ENCODE measurements at regions not wholly inside any gene's neighbourhood (a gene's known extent, or its start where the extent isn't known, plus 50 kb on each side); places are given as distances from the start of the nearest gene placed in this dataset.

DNA sequence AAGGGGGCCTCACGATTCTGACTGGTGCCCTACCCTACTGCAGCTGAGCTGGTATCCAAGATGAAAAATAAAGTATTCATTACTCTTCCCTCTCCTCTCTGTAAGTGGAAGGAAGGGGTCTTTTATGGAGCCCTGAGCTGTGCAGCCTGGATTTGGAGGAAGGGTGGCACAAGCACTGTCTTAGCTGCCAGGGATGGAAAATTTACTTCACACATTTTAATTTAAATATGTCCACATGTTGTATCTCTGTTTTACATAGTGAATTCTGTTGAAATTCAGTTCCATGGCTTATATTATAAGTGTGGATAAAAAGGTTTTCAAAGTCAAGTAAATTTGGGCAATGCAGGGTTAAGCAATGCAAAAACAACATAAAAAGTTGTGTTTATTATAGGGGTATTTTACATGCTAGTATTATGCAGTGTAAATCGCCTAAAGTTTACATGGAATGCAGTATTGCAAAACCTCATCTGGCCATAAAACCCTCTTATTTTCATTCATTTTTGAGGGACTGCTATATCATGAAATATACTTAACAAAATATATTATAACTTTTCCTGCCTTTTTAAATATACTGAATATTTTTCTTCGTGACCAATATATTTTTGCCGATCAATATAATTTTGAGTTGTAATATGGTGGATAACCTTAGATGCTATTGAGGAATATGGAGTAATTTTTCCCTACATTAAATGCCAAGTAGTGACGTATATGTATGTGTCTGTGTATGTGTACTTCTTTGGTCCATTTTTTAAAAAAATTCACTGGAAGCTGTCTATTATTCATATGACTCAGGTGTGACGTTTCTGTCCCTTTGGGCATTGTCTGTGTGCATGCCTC lies 333.9 kb upstream of the CYRIA start:
- Histone ChIP-seq H3K36me3 (no peaks in the 10 kb centered on the region), H3K4me3 (no peak overlapping the region), H3K27ac (no peak overlapping the region), H3K9me3 (peaks cover 0 to 5% (median 2%) of the 10 kb centered on the region in 4 donors), H3K4me1 (no peaks in the 10 kb centered on the region), H3K27me3 (no peaks in the 10 kb centered on the region)
- intact Hi-C loops (cut with DNase I) = no loop called here
- no peak for DNase-seq
- TF ChIP-seq EP300 (IDR thresholded peaks at IDR 0.05) (no peak), POLR2A (IDR thresholded peaks at IDR 0.05) (no peak), POLR2AphosphoS5 (IDR thresholded peaks at IDR 0.05) (no peak)
- TF ChIP-seq, protein P1, sequence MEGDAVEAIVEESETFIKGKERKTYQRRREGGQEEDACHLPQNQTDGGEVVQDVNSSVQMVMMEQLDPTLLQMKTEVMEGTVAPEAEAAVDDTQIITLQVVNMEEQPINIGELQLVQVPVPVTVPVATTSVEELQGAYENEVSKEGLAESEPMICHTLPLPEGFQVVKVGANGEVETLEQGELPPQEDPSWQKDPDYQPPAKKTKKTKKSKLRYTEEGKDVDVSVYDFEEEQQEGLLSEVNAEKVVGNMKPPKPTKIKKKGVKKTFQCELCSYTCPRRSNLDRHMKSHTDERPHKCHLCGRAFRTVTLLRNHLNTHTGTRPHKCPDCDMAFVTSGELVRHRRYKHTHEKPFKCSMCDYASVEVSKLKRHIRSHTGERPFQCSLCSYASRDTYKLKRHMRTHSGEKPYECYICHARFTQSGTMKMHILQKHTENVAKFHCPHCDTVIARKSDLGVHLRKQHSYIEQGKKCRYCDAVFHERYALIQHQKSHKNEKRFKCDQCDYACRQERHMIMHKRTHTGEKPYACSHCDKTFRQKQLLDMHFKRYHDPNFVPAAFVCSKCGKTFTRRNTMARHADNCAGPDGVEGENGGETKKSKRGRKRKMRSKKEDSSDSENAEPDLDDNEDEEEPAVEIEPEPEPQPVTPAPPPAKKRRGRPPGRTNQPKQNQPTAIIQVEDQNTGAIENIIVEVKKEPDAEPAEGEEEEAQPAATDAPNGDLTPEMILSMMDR (IDR thresholded peaks at IDR 0.05) = no peak
- 76 to 79% methylated on average over 6 of the region's 6 CpGs for WGBS, 2 donors

DNA sequence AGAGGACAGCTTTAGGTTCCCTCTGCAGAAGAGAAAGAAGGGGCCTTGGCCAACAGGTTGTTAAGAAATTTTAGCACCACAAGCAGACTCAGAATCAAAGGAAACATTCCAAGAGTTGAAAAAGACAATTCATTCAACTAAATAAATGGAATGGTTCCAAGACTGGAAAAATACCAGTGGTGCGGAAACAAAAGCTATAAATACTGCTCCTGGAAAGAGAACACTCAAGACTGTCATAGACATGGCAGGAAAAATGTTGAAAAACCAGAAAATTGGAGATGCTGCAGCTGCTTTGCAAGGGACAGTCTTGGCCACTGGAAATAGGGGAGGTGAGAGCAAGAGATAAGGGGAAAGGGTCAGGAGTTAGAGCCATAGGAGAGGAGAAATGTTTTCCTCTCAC lies 312.7 kb upstream of the CYRIA start:
- Histone ChIP-seq H3K27me3 (no peaks in the 10 kb centered on the region), H3K4me3 (no peak overlapping the region), H3K9me3 (no peaks in the 10 kb centered on the region), H3K27ac (no peak overlapping the region), H3K36me3 (no peaks in the 10 kb centered on the region), H3K4me1 (no peaks in the 10 kb centered on the region)
- no peak for TF ChIP-seq EP300 (IDR thresholded peaks at IDR 0.05)
- TF ChIP-seq, protein P1 (IDR thresholded peaks at IDR 0.05) = no peak
- TF ChIP-seq POLR2A (IDR thresholded peaks at IDR 0.05) = no peak
- TF ChIP-seq POLR2AphosphoS5 (IDR thresholded peaks at IDR 0.05) = no peak
- intact Hi-C loops (cut with DNase I) = no loop called here
- 77 to 82% methylated on average over 1 of the region's 1 CpG for WGBS, 2 donors
- DNase-seq = no peak

DNA sequence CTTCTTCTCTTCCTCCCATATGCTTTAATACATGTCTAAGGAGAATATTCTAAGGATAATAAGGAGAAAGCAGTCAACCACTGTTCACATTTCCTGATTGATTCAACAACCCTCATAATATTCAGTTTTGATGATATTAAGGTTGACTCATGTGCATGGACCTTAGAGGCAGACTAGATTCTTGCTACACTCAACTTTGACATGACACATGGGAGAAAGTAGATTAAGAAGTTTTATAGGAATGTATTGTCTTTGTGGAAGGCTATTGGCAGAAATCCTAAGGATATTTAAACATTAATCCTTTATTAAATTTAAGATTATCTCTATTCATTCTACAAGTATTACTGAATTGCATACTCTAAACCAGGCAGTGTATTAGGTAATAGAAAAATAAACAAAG lies 309.1 kb upstream of the CYRIA start:
- no peaks in the 10 kb centered on the region for H3K9me3 ChIP-seq
- no peaks in the 10 kb centered on the region for H3K36me3 ChIP-seq
- no peak overlapping the region for H3K27ac ChIP-seq
- intact Hi-C loops (cut with DNase I) = no loop called here
- no peak for DNase-seq
- no peaks in the 10 kb centered on the region for H3K4me1 ChIP-seq
- no peak overlapping the region for H3K4me3 ChIP-seq
- no peaks in the 10 kb centered on the region for H3K27me3 ChIP-seq
- TF ChIP-seq POLR2AphosphoS5 (IDR thresholded peaks at IDR 0.05) (no peak), POLR2A (IDR thresholded peaks at IDR 0.05) (no peak), EP300 (IDR thresholded peaks at IDR 0.05) (no peak)
- TF ChIP-seq, protein P1 (IDR thresholded peaks at IDR 0.05) = no peak

DNA sequence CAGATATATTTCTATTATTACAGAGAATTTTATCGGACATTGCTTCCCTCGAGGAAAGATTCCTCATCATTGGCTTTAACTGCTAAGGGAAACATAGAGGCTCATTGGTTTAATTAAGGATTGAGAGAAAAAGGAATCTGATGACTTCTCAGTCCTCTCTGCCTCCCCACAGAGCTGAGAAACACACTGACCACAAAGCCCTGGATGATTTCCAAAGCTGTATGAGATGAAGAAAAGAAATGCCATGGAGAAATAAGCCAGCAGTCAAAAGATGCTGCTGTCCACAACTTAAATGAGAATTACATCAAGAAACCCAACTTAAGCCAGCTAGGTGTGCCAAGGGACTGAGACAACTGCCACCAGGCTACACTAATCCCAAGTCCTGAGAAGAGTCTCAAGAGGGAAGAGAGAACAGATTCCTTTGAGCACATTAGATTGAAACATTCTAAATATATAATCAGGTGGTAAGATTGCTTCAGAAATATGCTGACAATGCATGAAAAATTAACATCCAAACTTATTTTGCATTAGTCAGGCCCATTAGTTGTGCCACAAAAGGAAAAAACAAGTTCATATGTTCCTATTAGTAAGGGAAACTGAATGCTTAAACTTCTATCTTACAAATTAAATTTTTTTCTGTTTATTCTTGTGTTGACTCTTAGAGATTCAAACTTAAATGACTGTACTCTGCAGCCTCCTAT lies 308.1 kb upstream of the CYRIA start:
- intact Hi-C loops (cut with DNase I) = no loop called here
- no peaks in the 10 kb centered on the region for H3K4me1 ChIP-seq
- H3K27me3 ChIP-seq = no peaks in the 10 kb centered on the region
- TF ChIP-seq POLR2AphosphoS5 (IDR thresholded peaks at IDR 0.05) (no peak), POLR2A (IDR thresholded peaks at IDR 0.05) (no peak), EP300 (IDR thresholded peaks at IDR 0.05) (no peak)
- TF ChIP-seq, protein P1 (IDR thresholded peaks at IDR 0.05) = no peak
- WGBS, 2 donors = 76 to 87% methylated on average over 2 of the region's 2 CpGs
- no peak overlapping the region for H3K27ac ChIP-seq
- H3K9me3 ChIP-seq = no peaks in the 10 kb centered on the region
- H3K4me3 ChIP-seq = no peak overlapping the region
- no peaks in the 10 kb centered on the region for H3K36me3 ChIP-seq
- no peak for DNase-seq

Measured in sigmoid colon (tissue), 6 donors.